GM12892 (cell line): ENCODE measurements at regions not wholly inside any gene's neighbourhood (a gene's known extent, or its start where the extent isn't known, plus 50 kb on each side); places are given as distances from the start of the nearest gene placed in this dataset.

Experiments
- DNase-seq: peaks from one replicate; pipeline ENCODE4 v3.0.0; 2011; ENCODE audit not compliant: insufficient read length
- FAIRE-seq: peaks from 2 replicates; lab custom pipeline; 2011; peaks lifted over from hg19 to GRCh38; lab: Jason Lieb, UNC
- POLR2A ChIP-seq: IDR thresholded peaks from 2 replicates; pipeline ENCODE4 v1.6.1; 2011; ENCODE audit warnings: low read depth, low read length, control low read depth
- POLR2AphosphoS5 ChIP-seq: IDR thresholded peaks from 2 replicates; pipeline ENCODE4 v1.6.1; 2011; ENCODE audit warnings: low read depth, low read length, control low read depth
- TAF1 ChIP-seq: IDR thresholded peaks from 2 replicates; pipeline ENCODE4 v1.6.1; 2011; ENCODE audit warnings: low read depth, mild to moderate bottlenecking, control low read depth, low read length, borderline replicate concordance

DNA sequence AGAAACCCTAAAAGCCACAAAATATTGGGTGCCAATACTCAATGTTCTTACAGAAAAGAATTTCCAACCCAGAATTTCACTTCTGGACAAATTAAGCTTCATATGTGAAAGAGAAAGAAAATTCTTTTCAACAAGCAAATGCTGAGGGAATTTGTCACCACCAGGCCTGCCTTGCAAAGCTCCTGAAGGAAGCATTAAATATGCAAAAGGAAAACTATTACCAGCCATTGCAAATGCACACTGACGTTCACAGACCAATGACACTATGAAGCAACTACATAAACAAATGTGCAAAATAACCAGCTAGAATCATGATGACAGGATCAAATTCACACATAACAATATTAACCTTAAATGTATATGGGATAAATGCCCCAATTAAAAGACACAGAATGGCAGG is 187.9 kb upstream of the BTBD3 start:
- FAIRE-seq = no peak
- no peak for DNase-seq
- no peak for TF ChIP-seq TAF1
- TF ChIP-seq POLR2AphosphoS5 = no peak
- no peak for TF ChIP-seq POLR2A

DNA sequence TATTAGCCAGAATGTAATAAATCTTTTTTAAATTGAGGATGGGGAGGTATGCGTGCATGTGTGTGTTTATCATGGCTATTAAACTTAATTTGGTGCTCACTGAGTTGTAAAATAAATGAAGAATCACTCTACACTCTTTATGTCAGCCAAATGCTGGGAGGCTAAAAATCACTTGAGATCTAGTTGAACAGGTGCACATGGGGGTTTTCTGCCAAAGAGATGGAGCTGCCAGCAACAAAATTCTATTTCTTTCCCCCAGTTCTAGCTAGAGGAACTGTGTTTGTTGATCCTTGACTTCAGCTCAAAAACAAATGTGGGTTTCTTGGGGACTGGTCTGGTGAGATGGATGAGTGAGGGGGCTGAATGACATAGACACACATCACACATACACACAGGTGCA is 183.3 kb upstream of the BTBD3 start:
- TF ChIP-seq TAF1 = no peak
- TF ChIP-seq POLR2A = no peak
- no peak for TF ChIP-seq POLR2AphosphoS5
- DNase-seq (no peak), FAIRE-seq (no peak)

DNA sequence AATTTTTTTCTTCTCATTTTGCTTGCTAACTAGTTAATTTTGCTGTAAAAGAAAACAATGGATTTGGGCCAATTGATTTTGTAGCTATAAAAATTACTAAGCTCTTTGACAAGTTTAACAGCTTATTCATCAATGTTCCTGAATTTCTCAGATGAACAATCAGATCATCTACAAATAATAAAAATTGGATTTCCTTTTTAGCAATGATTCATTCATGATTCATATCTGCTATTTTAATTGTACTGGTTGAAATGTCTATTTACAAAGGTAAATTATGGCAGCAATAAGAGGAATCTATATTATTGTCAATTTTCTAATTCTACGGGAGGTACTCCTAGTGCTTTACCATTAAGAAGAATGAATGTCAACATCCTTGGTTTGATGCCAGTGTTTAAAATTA is 178.8 kb upstream of the BTBD3 start:
- DNase-seq (no peak), FAIRE-seq (no peak)
- TF ChIP-seq TAF1 (no peak), POLR2AphosphoS5 (no peak), POLR2A (no peak)

DNA sequence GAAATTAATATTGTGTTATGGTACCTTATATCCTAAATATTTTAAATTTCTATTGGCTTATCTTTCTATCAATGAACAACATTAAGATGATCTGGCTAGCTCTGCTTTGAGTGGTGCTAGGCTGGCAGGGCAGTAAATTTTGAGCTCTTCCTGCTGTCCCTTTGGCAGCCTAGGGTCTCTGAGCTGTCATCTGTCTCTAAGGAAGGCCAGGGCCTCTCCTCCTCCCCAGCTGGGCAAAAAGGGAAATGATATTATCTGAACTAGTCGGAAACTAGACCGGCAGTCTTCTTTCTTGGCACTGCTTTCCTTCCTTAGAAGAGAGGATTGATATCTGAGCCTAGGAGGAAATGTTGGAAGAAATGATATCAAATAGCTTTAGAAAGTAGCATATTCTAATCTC is 176.7 kb upstream of the BTBD3 start:
- no peak for DNase-seq
- no peak for FAIRE-seq

DNA sequence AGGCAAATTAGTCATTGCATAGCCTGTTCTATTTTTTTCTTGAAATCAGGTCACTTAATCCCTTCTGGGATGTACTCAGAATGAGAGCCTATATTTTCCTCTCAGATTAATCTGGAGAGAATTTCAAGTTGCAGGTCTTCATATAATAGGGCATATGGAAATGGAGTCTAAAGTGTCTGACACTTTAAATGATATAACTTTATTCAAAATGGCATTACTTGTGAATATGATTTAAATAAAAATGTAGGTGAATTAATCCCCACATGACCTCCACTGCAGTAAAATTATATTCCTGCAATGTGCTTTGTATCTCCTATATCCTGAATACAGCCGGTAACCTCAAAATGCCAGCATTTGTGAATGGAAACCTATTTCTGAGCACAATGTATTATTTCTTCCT is 172.5 kb upstream of the BTBD3 start:
- FAIRE-seq (no peak), DNase-seq (no peak)
- TF ChIP-seq POLR2AphosphoS5 (no peak), TAF1 (no peak), POLR2A (no peak)

More for the DNA sequence above, 176.7 kb upstream of the BTBD3 start:
- TF ChIP-seq POLR2A (no peak), TAF1 (no peak), POLR2AphosphoS5 (no peak)

DNA sequence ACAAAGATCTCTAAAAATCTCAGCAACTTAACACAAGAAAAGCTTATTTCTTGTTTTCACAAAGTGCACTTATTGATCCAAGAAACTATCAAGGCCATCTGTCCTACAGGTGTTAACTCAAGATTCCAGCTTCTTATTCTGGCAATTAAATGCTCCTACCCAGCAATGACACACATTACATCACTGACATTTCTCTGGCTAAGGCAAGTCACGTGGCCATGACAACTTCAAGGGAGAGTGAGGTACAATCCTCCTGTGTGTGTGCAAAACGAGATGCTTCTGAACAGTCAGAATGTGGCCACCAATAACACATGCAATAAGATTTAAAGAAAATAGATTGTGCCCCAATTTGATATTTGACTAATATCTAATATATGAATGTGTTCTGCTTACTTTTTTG is 169.3 kb upstream of the BTBD3 start:
- TF ChIP-seq POLR2AphosphoS5 = no peak
- no peak for TF ChIP-seq POLR2A
- TF ChIP-seq TAF1 = no peak
- FAIRE-seq = no peak
- DNase-seq = no peak

DNA sequence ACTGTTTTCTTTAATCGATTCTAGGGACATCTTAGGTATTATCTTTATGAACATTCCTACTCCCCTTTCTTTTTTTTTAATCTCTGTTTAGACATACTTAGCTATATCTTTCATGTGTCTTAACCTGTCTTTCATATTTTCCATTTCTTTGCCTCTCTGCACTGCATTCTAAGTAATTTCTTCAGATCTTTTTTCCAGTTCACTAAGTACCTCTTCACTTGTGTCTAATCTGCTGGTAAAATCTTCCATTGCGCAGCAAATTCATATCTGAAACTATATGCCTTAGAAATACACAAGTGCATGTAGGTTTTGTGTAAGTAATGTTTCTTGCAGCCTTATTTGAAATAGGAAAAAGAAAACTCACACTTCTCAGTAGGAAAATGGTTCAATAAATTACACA is 165.4 kb upstream of the BTBD3 start:
- DNase-seq (no peak), FAIRE-seq (no peak)
- TF ChIP-seq POLR2A (no peak), POLR2AphosphoS5 (no peak), TAF1 (no peak)

DNA sequence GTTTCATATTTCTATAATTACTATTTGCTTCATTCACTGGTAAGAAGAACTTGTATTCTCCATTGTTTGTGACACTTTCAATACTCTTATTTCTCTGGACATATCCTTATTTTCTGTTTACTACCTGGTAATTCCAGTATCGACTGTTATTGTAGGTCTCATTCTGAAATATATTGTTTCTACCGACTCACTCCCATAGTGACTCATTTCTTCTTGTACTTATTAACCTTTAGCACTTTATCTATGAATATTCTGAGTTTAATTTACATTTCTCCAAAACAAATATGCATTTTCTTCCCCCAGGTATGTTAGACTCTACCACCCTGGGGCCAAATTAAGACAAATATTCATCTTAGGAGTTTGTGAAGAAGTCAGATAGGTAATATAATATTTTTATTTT is 164.5 kb upstream of the BTBD3 start:
- FAIRE-seq (no peak), DNase-seq (no peak)
- TF ChIP-seq POLR2A (no peak), TAF1 (no peak), POLR2AphosphoS5 (no peak)

DNA sequence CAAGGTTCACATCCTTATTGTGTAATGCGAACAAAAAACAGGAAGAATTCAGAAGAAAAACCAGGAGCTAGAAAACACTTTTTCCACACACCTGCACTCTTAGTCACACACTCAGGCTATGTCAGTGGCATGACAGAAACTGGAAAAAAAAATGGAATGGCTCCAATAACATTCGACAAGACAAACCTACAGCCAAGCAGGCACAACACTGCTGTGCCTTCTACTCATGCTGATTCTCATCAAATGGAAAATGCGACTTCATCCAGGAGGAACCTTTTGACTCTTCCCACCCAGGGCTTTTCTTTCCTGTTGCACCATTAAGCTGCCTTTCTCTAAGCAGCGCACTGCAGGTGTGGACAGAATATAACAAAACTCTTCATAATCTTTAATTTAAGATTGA is 163.2 kb upstream of the BTBD3 start:
- FAIRE-seq (no peak), DNase-seq (no peak)
- TF ChIP-seq POLR2A (no peak), TAF1 (no peak), POLR2AphosphoS5 (no peak)

DNA sequence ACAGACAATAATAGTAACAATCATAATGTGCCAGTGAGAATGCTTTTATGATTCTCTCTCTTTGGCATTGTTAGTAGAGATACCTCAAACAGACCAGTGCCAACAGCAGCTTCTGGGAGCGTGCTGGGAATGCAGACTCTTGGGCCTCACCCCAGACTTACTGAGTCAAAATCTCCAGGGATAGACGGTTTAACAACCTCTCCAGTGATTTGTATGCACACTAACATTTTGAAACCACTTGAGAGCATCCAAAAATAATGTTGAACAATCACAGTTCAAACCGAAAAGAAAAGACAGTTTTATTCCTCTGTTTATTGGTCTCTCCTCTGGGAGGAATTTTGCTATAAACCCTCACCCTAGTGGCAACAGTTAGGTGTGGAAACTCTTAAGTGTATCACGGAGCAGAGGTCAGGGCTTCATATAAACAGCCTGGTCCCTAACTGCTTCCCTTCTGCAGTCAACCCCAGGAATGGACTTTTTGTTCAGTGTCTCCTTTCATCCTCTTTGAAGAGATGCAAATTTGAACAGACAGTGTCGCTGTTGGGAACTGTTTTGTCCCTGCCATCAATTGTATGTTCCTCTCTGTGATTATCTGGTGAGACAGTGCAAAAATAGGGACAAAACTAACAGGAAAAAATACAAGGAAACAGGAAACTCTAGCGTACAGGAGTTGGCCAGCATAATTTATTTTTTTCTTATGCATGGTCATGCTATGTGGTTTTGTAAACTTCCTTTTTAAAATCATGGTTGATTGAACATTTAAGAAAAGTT is 162.4 kb upstream of the BTBD3 start:
- FAIRE-seq = no peak
- no peak for DNase-seq

DNA sequence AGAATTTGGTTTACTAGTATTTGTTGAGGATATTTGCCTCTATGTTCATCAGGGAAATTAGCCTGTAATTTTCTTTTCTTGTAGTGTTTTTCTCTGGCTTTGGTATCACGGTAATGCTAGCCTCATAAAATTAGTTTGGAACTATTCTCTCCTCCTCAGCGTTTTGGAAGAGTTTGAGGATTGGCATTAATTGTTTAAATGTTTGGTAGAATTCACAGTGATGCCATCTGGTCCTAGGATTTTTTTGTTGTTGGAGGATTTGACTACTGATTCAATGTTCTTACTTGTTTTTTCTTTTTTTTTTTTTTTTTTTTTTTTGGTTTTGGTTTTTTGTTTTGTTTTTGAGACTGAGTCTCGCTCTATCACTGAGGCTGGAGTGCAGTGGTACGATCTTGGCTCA is 156.2 kb upstream of the BTBD3 start:
- TF ChIP-seq TAF1 (no peak), POLR2A (no peak), POLR2AphosphoS5 (no peak)
- no peak for FAIRE-seq
- no peak for DNase-seq

More for the DNA sequence above, 162.4 kb upstream of the BTBD3 start:
- TF ChIP-seq POLR2AphosphoS5 (no peak), TAF1 (no peak), POLR2A (no peak)

DNA sequence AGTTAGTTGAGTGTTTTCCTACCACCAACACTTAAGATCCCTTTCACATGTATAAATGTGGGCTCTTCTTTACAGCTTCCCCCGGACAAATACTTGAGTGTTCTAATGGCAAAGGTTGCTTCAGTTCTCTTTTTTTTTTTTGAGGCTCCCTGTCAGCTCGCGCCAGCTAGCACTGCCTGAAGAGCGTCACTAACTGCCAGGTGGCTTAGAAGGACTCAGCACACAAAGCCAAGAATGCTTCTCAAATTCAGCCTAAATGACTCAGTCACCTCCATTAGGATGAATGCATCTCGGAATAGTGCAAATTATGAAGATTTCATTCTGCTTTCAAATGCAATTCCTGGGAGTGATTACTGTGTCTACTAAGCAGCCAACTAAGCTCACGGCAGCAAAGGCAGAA is 150.7 kb upstream of the BTBD3 start:
- FAIRE-seq (no peak), DNase-seq (no peak)
- TF ChIP-seq POLR2AphosphoS5 (no peak), POLR2A (no peak), TAF1 (no peak)
